ENCODE measurements at regions not wholly inside any gene's neighbourhood (a gene's known extent, or its start where the extent isn't known, plus 50 kb on each side); places are given as distances from the start of the nearest gene placed in this dataset.
"Not testable (repeated sequence)": the region's sequence is repeated elsewhere in the genome, so short reads cannot be mapped to it uniquely, and the experiment has no call there.

DNA sequence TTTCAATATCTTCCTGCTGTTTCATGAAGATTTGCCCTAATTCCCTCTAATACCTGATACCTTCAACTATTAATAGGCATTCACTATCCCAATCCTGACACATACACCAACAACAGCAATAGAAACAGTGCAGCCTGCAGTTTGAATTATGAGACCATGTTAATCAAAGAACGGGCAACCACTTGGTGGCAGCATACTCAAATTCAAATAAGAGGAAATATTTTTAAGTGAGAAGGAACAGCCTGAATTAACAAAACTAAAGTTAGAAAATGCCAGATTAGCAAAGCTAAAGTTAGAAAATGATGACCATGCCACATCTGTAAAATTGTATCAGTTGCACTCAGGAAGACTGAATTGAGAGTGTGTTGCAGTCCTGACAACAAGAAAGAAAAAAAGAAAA is 204.9 kb downstream of the SMARCA1 start:
- H3K4me3 ChIP-seq (ENCODE audit: control insufficient read depth, low read depth, low read length) = no peak overlapping the region
- TF ChIP-seq, protein P1, sequence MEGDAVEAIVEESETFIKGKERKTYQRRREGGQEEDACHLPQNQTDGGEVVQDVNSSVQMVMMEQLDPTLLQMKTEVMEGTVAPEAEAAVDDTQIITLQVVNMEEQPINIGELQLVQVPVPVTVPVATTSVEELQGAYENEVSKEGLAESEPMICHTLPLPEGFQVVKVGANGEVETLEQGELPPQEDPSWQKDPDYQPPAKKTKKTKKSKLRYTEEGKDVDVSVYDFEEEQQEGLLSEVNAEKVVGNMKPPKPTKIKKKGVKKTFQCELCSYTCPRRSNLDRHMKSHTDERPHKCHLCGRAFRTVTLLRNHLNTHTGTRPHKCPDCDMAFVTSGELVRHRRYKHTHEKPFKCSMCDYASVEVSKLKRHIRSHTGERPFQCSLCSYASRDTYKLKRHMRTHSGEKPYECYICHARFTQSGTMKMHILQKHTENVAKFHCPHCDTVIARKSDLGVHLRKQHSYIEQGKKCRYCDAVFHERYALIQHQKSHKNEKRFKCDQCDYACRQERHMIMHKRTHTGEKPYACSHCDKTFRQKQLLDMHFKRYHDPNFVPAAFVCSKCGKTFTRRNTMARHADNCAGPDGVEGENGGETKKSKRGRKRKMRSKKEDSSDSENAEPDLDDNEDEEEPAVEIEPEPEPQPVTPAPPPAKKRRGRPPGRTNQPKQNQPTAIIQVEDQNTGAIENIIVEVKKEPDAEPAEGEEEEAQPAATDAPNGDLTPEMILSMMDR (IDR thresholded peaks at IDR 0.05; ENCODE audit: control insufficient read depth, insufficient read depth, low read depth, low read length, missing control alignments) = peak; percentile 46
- DNase-seq (ENCODE audit: low read depth) = peak; percentile 3

- H3K4me3 ChIP-seq (ENCODE audit: control insufficient read depth, low read depth, low read length) = no peak overlapping the region
- TF ChIP-seq, protein P1 (IDR thresholded peaks at IDR 0.05; ENCODE audit: control insufficient read depth, insufficient read depth, low read depth, low read length, missing control alignments) = no peak
- no peak for DNase-seq (ENCODE audit: low read depth)
These were observed 206.8 kb downstream of the SMARCA1 start for GRCh38 chrX:129316461-129316860.

GRCh38 chrX:129310000-129310399 is 213.3 kb downstream of the SMARCA1 start:
- TF ChIP-seq, protein P1 (IDR thresholded peaks at IDR 0.05; ENCODE audit: control insufficient read depth, insufficient read depth, low read depth, low read length, missing control alignments) = no peak
- no peak overlapping the region for H3K4me3 ChIP-seq (ENCODE audit: control insufficient read depth, low read depth, low read length)
- DNase-seq (ENCODE audit: low read depth) = no peak

DNA sequence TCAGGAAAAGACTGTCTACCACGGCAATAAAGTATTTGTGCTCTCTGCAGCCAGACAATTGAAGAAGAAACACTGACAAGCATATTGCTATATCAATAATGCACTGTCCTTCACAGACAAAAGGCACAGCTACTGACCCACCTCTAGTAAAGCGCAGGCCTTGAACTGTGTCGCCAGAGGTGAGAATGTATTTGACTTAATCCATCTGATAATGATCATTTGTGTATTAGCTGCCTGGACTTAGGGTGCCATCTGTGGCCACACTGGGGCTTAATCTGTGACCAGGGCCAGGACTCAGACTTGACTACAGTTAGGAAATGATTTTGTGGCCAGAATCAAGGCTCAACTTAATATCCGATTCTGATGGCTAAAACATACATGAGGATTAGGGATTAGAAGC is 260.4 kb downstream of the SMARCA1 start:
- TF ChIP-seq, protein P1 (IDR thresholded peaks at IDR 0.05; ENCODE audit: control insufficient read depth, insufficient read depth, low read depth, low read length, missing control alignments) = no peak
- DNase-seq (ENCODE audit: low read depth) = no peak
- no peak overlapping the region for H3K4me3 ChIP-seq (ENCODE audit: control insufficient read depth, low read depth, low read length)

DNA sequence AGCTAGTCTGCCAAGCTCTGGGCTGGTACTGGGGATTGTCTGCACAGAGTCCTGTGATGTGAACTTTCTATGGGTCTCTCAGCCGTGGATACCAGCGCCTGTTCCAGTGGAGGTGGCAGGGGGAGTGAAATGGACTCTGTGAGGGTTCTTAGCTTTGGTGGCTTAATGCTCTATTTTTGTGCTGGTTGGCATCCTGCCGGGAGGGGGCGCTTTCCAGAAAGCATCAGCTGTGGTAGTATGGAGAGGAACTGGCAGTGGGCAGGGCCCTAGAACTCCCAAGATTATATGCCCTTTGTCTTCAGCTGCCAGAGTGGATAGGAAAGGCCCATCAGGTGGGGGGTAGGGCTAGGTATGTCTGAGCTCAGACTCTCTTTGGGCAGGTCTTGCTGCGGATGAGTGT is 267.8 kb downstream of the SMARCA1 start:
- H3K4me3 ChIP-seq (ENCODE audit: control insufficient read depth, low read depth, low read length); DNase-seq (ENCODE audit: low read depth): not testable (repeated sequence)

DNA sequence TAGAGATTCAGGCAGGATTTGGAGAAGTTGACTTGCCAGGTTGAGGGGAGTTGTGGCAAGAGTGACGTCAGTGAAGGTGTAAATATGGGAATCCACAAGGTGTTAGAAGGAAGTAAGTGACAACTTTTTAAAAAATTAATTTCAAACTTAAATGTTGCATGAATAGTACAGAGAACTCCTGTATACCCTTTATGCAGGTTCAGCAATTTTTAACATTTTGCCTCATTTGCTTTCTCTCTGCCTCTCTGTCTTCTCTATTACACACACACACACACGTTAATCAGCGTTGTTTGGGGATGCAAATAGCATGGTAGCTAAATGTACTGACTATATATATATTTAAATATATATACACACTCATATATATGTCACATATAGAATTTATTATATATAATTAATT is 273.7 kb downstream of the SMARCA1 start:
- TF ChIP-seq, protein P1 (IDR thresholded peaks at IDR 0.05; ENCODE audit: control insufficient read depth, insufficient read depth, low read depth, low read length, missing control alignments) = no peak
- DNase-seq (ENCODE audit: low read depth) = no peak
- no peak overlapping the region for H3K4me3 ChIP-seq (ENCODE audit: control insufficient read depth, low read depth, low read length)

DNA sequence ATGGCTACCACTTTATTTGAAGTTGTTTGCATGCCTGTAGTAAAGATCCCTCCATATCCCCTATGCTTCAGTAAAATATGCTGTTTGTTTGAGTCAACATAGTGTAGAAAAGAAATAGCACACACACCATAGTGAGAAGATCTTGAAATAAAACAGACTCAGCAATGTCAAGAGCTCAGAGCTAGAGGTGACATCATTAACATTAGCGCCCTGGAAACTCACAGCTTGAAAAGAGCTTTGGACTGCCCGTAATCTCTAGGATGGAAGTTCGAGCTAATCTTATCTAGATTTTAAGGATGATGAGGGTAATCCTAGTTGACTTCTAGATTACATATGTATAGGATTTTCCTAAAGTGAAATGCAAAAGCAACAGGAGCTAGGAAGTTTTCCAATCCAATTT is 275.6 kb downstream of the SMARCA1 start:
- no peak for DNase-seq (ENCODE audit: low read depth)
- TF ChIP-seq, protein P1 (IDR thresholded peaks at IDR 0.05; ENCODE audit: control insufficient read depth, insufficient read depth, low read depth, low read length, missing control alignments) = no peak
- no peak overlapping the region for H3K4me3 ChIP-seq (ENCODE audit: control insufficient read depth, low read depth, low read length)

Data from AG09309 (cell line).